DLD1 (cell line): ENCODE measurements at regions not wholly inside any gene's neighbourhood (a gene's known extent, or its start where the extent isn't known, plus 50 kb on each side); places are given as distances from the start of the nearest gene placed in this dataset.

Experiments used
- in situ Hi-C: cut with HindIII; loops from 2 replicates; pipeline ENCODE4 v1.10.0; 2017; ENCODE audit warnings: low sequenced_read_pairs

GRCh38 chr12:93149229-93149628, 220.1 kb upstream of the EEA1 start:
- in situ Hi-C loops = no loop called here

- in situ Hi-C loops = no loop called here
Observed at GRCh38 chr12:93151079-93151762, 222.1 kb upstream of the EEA1 start.

GRCh38 chr12:93152617-93153016, 223.5 kb upstream of the EEA1 start:
- in situ Hi-C loops = no loop called here

- in situ Hi-C loops = no loop called here
Observed at GRCh38 chr12:93153321-93153720, 224.2 kb upstream of the EEA1 start.

GRCh38 chr12:93154096-93154728, 223.5 kb upstream of the NUDT4 start:
- in situ Hi-C loops = no loop called here

GRCh38 chr12:93154753-93155480, 222.8 kb upstream of the NUDT4 start:
- in situ Hi-C loops = no loop called here

- in situ Hi-C loops = no loop called here
Observed at GRCh38 chr12:93156086-93156716, 221.5 kb upstream of the NUDT4 start.

GRCh38 chr12:93157279-93157678, 220.4 kb upstream of the NUDT4 start:
- in situ Hi-C loops = no loop called here

GRCh38 chr12:93158065-93158843, 219.5 kb upstream of the NUDT4 start:
- in situ Hi-C loops = no loop called here

GRCh38 chr12:93163260-93164036, 214.3 kb upstream of the NUDT4 start:
- in situ Hi-C loops = no loop called here

- in situ Hi-C loops = no loop called here
Observed at GRCh38 chr12:93164103-93164880, 213.4 kb upstream of the NUDT4 start.

- in situ Hi-C loops = no loop called here
Observed at GRCh38 chr12:93165384-93165932, 212.3 kb upstream of the NUDT4 start.

GRCh38 chr12:93166541-93167307, 211.0 kb upstream of the NUDT4 start:
- in situ Hi-C loops = no loop called here

- in situ Hi-C loops = no loop called here
Observed at GRCh38 chr12:93167331-93167730, 210.4 kb upstream of the NUDT4 start.

GRCh38 chr12:93167841-93168492, 209.8 kb upstream of the NUDT4 start:
- in situ Hi-C loops = no loop called here

GRCh38 chr12:93168751-93169150, 209.0 kb upstream of the NUDT4 start:
- in situ Hi-C loops = no loop called here

- in situ Hi-C loops = no loop called here
Observed at GRCh38 chr12:93169536-93169935, 208.2 kb upstream of the NUDT4 start.

GRCh38 chr12:93170928-93171327, 206.8 kb upstream of the NUDT4 start:
- in situ Hi-C loops = no loop called here
